ENCODE measurements at regions not wholly inside any gene's neighbourhood (a gene's known extent, or its start where the extent isn't known, plus 50 kb on each side); places are given as distances from the start of the nearest gene placed in this dataset.

- DNase-seq (ENCODE audit: low read depth, low spot score), result no peak
These were observed 248.8 kb downstream of the ERMARD start for GRCh38 chr6:170000071-170000843.

- no peak for DNase-seq (ENCODE audit: low read depth, low spot score)
These were observed 247.9 kb downstream of the ERMARD start for GRCh38 chr6:169999367-169999766.

GRCh38 chr6:169998457-169998856 lies 247.0 kb downstream of the ERMARD start:
- DNase-seq (ENCODE audit: low read depth, low spot score), result no peak

- DNase-seq (ENCODE audit: low read depth, low spot score), result no peak
These were observed 246.5 kb downstream of the ERMARD start for GRCh38 chr6:169997930-169998218.

GRCh38 chr6:169997187-169997929 lies 245.9 kb downstream of the ERMARD start:
- no peak for DNase-seq (ENCODE audit: low read depth, low spot score)

GRCh38 chr6:169996378-169997051 lies 245.1 kb downstream of the ERMARD start:
- no peak for DNase-seq (ENCODE audit: low read depth, low spot score)

- DNase-seq (ENCODE audit: low read depth, low spot score), result no peak
These were observed 243.3 kb downstream of the ERMARD start for GRCh38 chr6:169994739-169995138.

GRCh38 chr6:169993861-169994481 lies 242.5 kb downstream of the ERMARD start:
- DNase-seq (ENCODE audit: low read depth, low spot score), result no peak

- DNase-seq (ENCODE audit: low read depth, low spot score), result no peak
These were observed 240.5 kb downstream of the ERMARD start for GRCh38 chr6:169991913-169992312.

GRCh38 chr6:169991031-169991390 lies 239.6 kb downstream of the ERMARD start:
- no peak for DNase-seq (ENCODE audit: low read depth, low spot score)

- no peak for DNase-seq (ENCODE audit: low read depth, low spot score)
These were observed 238.9 kb downstream of the ERMARD start for GRCh38 chr6:169990095-169991030.

- DNase-seq (ENCODE audit: low read depth, low spot score), result no peak
These were observed 238.2 kb downstream of the ERMARD start for GRCh38 chr6:169989594-169989993.

- DNase-seq (ENCODE audit: low read depth, low spot score), result no peak
These were observed 237.5 kb downstream of the ERMARD start for GRCh38 chr6:169988769-169989550.

GRCh38 chr6:169986848-169987498 lies 235.6 kb downstream of the ERMARD start:
- DNase-seq (ENCODE audit: low read depth, low spot score), result no peak

- no peak for DNase-seq (ENCODE audit: low read depth, low spot score)
These were observed 234.9 kb downstream of the ERMARD start for GRCh38 chr6:169986171-169986847.

GRCh38 chr6:169985121-169986015 lies 233.9 kb downstream of the ERMARD start:
- no peak for DNase-seq (ENCODE audit: low read depth, low spot score)

- DNase-seq (ENCODE audit: low read depth, low spot score), result no peak
These were observed 233.0 kb downstream of the ERMARD start for GRCh38 chr6:169984181-169985120.
